Pancreas (tissue), 10 donors: ENCODE measurements at regions not wholly inside any gene's neighbourhood (a gene's known extent, or its start where the extent isn't known, plus 50 kb on each side); places are given as distances from the start of the nearest gene placed in this dataset.
A peak's percentile ranks its signal among the peaks of the same experiment; 100 is the strongest.

ENCODE experiments used
- ATAC-seq, 4 donors: fragments of 200-7000 bp; cut with Tn5 transposase; one replicate each; pipeline versions ENCODE4 v1.8.0 to v1.9.1; 2020; ENCODE audit warnings: mild to moderate bottlenecking in 4 of 4, moderate library complexity in 4 of 4
- DNase-seq, 6 donors: peaks; one replicate each; pipeline ENCODE4 v3.0.0-alpha.2; 2020
- FAIRE-seq: peaks from 2 replicates; lab custom pipeline; 2012; peaks lifted over from hg19 to GRCh38; lab: Jason Lieb, UNC
- H3K27ac ChIP-seq, 4 donors: fragments of 200-600 bp; sonication (generic); 1 replicate in 3 of 4; 2 replicates in 1 of 4; pipeline versions ENCODE4 v1.5.0 to v1.8.0; 2020
- H3K27me3 ChIP-seq, 4 donors: fragments of 200-600 bp; one replicate each; pipeline ENCODE4 v1.8.0; 2021
- H3K36me3 ChIP-seq, 3 donors: fragments of 200-600 bp; sonication (generic) in 1 of 3; one replicate each; pipeline versions ENCODE4 v1.5.0 to v1.8.0; 2020 to 2021
- H3K4me1 ChIP-seq, 3 donors: fragments of 200-600 bp; one replicate each; pipeline ENCODE4 v1.8.0; 2021
- H3K4me3 ChIP-seq, 4 donors: fragments of 200-600 bp; sonication (generic) in 2 of 4; one replicate each; pipeline versions ENCODE4 v1.5.0 to v1.8.0; 2020 to 2021
- H3K9me3 ChIP-seq, 4 donors: fragments of 200-600 bp; one replicate each; pipeline ENCODE4 v1.8.0; 2021
- CTCF ChIP-seq, 4 donors: fragments of 200-600 bp; sonication (generic) in 3 of 4; IDR thresholded peaks; one replicate each; pipeline versions ENCODE4 v1.5.0 to v1.8.0; 2021; ENCODE audit warnings: antibody characterized with exemption in 4 of 4
- WGBS, 2 donors: extraction: QIAGEN DNeasy Blood & Tissue Kit; methylation state at CpG; one replicate each; pipeline ENCODE4 v1.1.7; 2013; 5-methylcytosine and 5-hydroxymethylcytosine counted together
- intact Hi-C, 3 donors: fragments of 100-400 bp; cut with DNase I; formaldehyde crosslinking; loops; one replicate each; pipeline versions ENCODE4 v1.11.1 to v1.14.2; 2022
- donor health status: healthy with polysubstance abuse.
- donor health status: DM: no; HTN: no; CAD: no; lungs with moderate emphysema.
- donor health status: DM: no; HTN: no; CAD: no.
- donor health status: control.
- donor health status: control.
- donor health status: Bipolar disorder and iron deficiency.
- donor health status: DM: yes; HTN: yes; CAD: no.
- donor health status: DM: no; HTN: no; CAD: no.
- donor health status: DM: no; HTN: no; CAD: no.
- donor health status: DM: yes; HTN: yes; CAD: no.

GRCh38 chr20:56995635-56996075, 270.8 kb downstream of the BMP7 start:
- Histone ChIP-seq H3K36me3 (no peaks in the 10 kb centered on the region), H3K4me1 (no peaks in the 10 kb centered on the region), H3K4me3 (no peak overlapping the region), H3K9me3 (no peaks in the 10 kb centered on the region), H3K27ac (no peak overlapping the region), H3K27me3 (peaks cover 0 to 4% (median 1%) of the 10 kb centered on the region in 4 donors)
- DNase-seq (peak in 1 of 6 donors; percentile 23), FAIRE-seq (no peak), ATAC-seq (peak in 1 of 4 donors; percentile 27)
- intact Hi-C loops, result no loop called here
- TF ChIP-seq CTCF (IDR thresholded peaks at IDR 0.05), result peak in 1 of 4 donors; percentile 20
- WGBS, 2 donors, result 43 to 44% methylated on average over 11 to 12 of the region's 12 CpGs

- DNase-seq (no peak), FAIRE-seq (no peak), ATAC-seq (no peak)
- intact Hi-C loops, result no loop called here
- Histone ChIP-seq H3K4me1 (no peaks in the 10 kb centered on the region), H3K9me3 (no peaks in the 10 kb centered on the region), H3K27me3 (peaks cover 0 to 4% (median 1%) of the 10 kb centered on the region in 4 donors), H3K4me3 (no peak overlapping the region), H3K36me3 (no peaks in the 10 kb centered on the region), H3K27ac (no peak overlapping the region)
- TF ChIP-seq CTCF (IDR thresholded peaks at IDR 0.05), result no peak
- WGBS, 2 donors, result 79 to 88% methylated on average over 2 of the region's 2 CpGs
Observed at GRCh38 chr20:56996533-56996932, 269.9 kb downstream of the BMP7 start.

GRCh38 chr20:56998438-56998837, 268.0 kb downstream of the BMP7 start:
- intact Hi-C loops, result no loop called here
- Histone ChIP-seq H3K9me3 (no peaks in the 10 kb centered on the region), H3K36me3 (no peaks in the 10 kb centered on the region), H3K4me3 (no peak overlapping the region), H3K4me1 (no peaks in the 10 kb centered on the region), H3K27ac (no peak overlapping the region), H3K27me3 (peaks cover 0 to 4% (median 1%) of the 10 kb centered on the region in 4 donors)
- FAIRE-seq (no peak), ATAC-seq (no peak), DNase-seq (no peak)
- TF ChIP-seq CTCF (IDR thresholded peaks at IDR 0.05), result no peak
- WGBS, 2 donors, result 78 to 91% methylated on average over 3 of the region's 3 CpGs

GRCh38 chr20:57000441-57000968, 265.9 kb downstream of the BMP7 start:
- peaks cover 0 to 8% (median 1%) of the 10 kb centered on the region in 4 donors for H3K27me3 ChIP-seq

More at GRCh38 chr20:57000441-57000968, 265.9 kb downstream of the BMP7 start:
- DNase-seq (no peak), ATAC-seq (no peak), FAIRE-seq (no peak)
- no peak overlapping the region for H3K27ac ChIP-seq
- no peak for TF ChIP-seq CTCF (IDR thresholded peaks at IDR 0.05)
- H3K9me3 ChIP-seq, result no peaks in the 10 kb centered on the region
- intact Hi-C loops, result no loop called here
- 60 to 72% methylated on average over 17 of the region's 17 CpGs for WGBS, 2 donors
- no peak overlapping the region for H3K4me3 ChIP-seq
- H3K4me1 ChIP-seq, result no peaks in the 10 kb centered on the region
- no peaks in the 10 kb centered on the region for H3K36me3 ChIP-seq
